PFSK-1 (cell line): ENCODE measurements at regions not wholly inside any gene's neighbourhood (a gene's known extent, or its start where the extent isn't known, plus 50 kb on each side); places are given as distances from the start of the nearest gene placed in this dataset.

Experiments used
- FOXP2 ChIP-seq: optimal IDR thresholded peaks from 2 replicates; pipeline ENCODE3; 2011; ENCODE audit warnings: borderline replicate concordance, control low read depth, inconsistent platforms; ENCODE audit not compliant: insufficient read depth; ENCODE audit errors: extremely low read length, extremely low read depth
- POLR2AphosphoS5 ChIP-seq: IDR thresholded peaks from 2 replicates; pipeline ENCODE4 v1.6.1; 2012; ENCODE audit warnings: low read depth, mild to moderate bottlenecking, control low read depth, low read length, moderate library complexity
- SIN3A ChIP-seq: IDR thresholded peaks from 2 replicates; pipeline ENCODE4 v1.6.1; 2012; ENCODE audit warnings: mild to moderate bottlenecking, low read length, moderate library complexity, borderline replicate concordance; ENCODE audit not compliant: insufficient read depth
- TAF1 ChIP-seq: IDR thresholded peaks from 2 replicates; pipeline ENCODE4 v1.6.1; 2012; ENCODE audit warnings: low read length, control low read depth, borderline replicate concordance; ENCODE audit not compliant: insufficient read depth
- TF ChIP-seq, protein P1 (sequence below), 2 experiments: IDR thresholded peaks; 2 replicates each; pipeline versions ENCODE4 v1.6.1 to v1.8.0; 2011 to 2012; ENCODE audit warnings: low read depth in 2 of 2, low read length in 2 of 2, control low read depth in 1 of 2, inconsistent platforms in 1 of 2, mild to moderate bottlenecking in 1 of 2, moderate library complexity in 1 of 2; ENCODE audit not compliant: insufficient read depth in 1 of 2

DNA sequence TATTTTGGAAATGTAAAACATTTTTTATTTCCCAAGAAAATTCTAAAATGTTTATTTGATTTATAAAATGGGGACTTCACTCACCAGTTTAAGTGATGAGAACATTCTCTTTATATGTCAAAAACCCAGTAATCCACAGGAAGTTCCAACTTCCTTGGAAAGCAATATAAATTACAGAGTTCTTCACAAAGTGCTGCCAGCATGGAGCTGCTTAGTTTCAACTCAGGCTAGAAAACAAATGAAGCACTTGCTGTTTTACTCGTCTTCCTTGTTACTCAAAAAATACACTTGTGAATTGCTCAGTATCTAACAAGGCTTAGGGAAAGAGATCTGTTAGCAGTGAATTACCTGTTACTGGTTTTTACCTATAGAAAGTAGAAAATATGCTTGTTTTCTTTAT, 942.7 kb upstream of the MDGA2 start:
- TF ChIP-seq, protein P1, sequence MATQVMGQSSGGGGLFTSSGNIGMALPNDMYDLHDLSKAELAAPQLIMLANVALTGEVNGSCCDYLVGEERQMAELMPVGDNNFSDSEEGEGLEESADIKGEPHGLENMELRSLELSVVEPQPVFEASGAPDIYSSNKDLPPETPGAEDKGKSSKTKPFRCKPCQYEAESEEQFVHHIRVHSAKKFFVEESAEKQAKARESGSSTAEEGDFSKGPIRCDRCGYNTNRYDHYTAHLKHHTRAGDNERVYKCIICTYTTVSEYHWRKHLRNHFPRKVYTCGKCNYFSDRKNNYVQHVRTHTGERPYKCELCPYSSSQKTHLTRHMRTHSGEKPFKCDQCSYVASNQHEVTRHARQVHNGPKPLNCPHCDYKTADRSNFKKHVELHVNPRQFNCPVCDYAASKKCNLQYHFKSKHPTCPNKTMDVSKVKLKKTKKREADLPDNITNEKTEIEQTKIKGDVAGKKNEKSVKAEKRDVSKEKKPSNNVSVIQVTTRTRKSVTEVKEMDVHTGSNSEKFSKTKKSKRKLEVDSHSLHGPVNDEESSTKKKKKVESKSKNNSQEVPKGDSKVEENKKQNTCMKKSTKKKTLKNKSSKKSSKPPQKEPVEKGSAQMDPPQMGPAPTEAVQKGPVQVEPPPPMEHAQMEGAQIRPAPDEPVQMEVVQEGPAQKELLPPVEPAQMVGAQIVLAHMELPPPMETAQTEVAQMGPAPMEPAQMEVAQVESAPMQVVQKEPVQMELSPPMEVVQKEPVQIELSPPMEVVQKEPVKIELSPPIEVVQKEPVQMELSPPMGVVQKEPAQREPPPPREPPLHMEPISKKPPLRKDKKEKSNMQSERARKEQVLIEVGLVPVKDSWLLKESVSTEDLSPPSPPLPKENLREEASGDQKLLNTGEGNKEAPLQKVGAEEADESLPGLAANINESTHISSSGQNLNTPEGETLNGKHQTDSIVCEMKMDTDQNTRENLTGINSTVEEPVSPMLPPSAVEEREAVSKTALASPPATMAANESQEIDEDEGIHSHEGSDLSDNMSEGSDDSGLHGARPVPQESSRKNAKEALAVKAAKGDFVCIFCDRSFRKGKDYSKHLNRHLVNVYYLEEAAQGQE (IDR thresholded peaks at IDR 0.05; ENCODE audit: insufficient read depth in 1 of 2, low read depth in 2 of 2, low read length in 2 of 2) = no peak
- TF ChIP-seq TAF1 (no peak), SIN3A (no peak), FOXP2 (no peak), POLR2AphosphoS5 (no peak)

GRCh38 chr14:48616931-48617330, 941.5 kb upstream of the MDGA2 start:
- no peak for TF ChIP-seq POLR2AphosphoS5
- TF ChIP-seq SIN3A = no peak
- no peak for TF ChIP-seq TAF1
- no peak for TF ChIP-seq FOXP2
- TF ChIP-seq, protein P1 (IDR thresholded peaks at IDR 0.05; ENCODE audit: insufficient read depth in 1 of 2, low read depth in 2 of 2, low read length in 2 of 2) = no peak

DNA sequence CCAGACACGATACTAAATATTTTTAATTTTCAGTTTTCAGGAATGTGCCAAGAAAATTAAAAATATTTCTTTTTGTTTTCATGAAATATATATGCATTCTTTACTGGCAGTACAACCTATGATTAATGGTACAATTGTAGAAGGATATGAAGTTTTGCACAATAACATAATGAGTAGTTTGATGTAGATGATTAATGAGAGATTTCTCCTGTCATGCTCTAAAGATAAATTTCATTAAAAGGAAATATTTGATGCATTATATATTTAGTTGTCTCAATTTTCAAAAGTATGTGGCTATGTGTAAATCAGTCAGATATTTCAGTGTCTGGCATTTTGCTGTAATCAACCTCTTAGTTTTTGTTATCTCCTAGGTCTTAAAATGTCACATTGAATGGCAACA, 940.2 kb upstream of the MDGA2 start:
- TF ChIP-seq FOXP2 = no peak
- TF ChIP-seq POLR2AphosphoS5 = no peak
- TF ChIP-seq TAF1 = no peak
- no peak for TF ChIP-seq SIN3A
- TF ChIP-seq, protein P1 (IDR thresholded peaks at IDR 0.05; ENCODE audit: insufficient read depth in 1 of 2, low read depth in 2 of 2, low read length in 2 of 2) = no peak

GRCh38 chr14:48614003-48614402, 938.6 kb upstream of the MDGA2 start:
- no peak for TF ChIP-seq POLR2AphosphoS5
- TF ChIP-seq SIN3A = no peak
- TF ChIP-seq FOXP2 = no peak
- TF ChIP-seq TAF1 = no peak
- TF ChIP-seq, protein P1 (IDR thresholded peaks at IDR 0.05; ENCODE audit: insufficient read depth in 1 of 2, low read depth in 2 of 2, low read length in 2 of 2) = no peak

- TF ChIP-seq POLR2AphosphoS5 (no peak), TAF1 (no peak), FOXP2 (no peak), SIN3A (no peak)
- TF ChIP-seq, protein P1 (IDR thresholded peaks at IDR 0.05; ENCODE audit: insufficient read depth in 1 of 2, low read depth in 2 of 2, low read length in 2 of 2) = no peak
These were observed 923.1 kb upstream of the MDGA2 start for GRCh38 chr14:48598458-48598857.
